UCSD-AML1 (cell line): ENCODE measurements at regions not wholly inside any gene's neighbourhood (a gene's known extent, or its start where the extent isn't known, plus 50 kb on each side); places are given as distances from the start of the nearest gene placed in this dataset.

ENCODE experiments used
- DNase-seq: peaks from one replicate; lab custom pipeline; 2025; ENCODE audit not compliant: unreplicated experiment; lab: John Stamatoyannopoulos, UW

DNA sequence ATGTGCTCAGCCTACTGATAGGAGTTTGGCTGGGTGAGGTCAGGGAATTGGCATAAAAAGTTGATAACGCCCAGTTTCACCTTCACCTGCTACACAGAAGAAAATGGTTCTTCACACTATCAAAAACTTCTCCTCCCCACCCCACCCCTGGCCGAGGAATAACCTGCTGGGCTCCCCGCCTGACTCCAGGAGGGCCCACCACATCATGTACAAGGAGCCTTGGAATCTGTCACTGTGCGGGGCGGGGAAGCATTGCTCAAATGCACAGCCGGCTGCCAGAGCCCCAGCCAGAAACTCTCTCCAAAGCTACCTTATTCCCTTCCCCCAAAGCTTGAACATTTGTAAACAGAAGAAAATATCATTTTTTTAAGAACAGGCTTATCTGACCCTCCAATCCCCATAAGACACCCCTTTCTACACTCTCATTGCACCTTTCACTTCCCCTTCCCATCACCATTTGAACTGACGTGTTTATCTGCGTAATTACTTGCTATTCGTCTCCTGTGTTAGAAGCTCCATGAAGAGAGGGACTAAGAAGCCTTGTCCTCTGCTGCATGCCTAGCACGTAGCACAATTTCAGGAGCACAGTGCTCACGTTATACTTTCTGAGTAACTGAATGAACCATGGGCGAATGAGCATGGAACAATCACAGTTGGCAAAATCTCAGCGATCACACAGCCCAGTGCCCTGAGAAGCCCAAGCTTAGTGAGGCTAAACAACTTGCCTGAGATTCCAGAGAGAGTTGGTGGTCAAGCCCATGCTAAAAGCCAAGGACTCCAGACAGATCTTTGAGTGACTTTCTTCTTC is 82.9 kb downstream of the HES1 start:
- DNase-seq, result no peak

DNA sequence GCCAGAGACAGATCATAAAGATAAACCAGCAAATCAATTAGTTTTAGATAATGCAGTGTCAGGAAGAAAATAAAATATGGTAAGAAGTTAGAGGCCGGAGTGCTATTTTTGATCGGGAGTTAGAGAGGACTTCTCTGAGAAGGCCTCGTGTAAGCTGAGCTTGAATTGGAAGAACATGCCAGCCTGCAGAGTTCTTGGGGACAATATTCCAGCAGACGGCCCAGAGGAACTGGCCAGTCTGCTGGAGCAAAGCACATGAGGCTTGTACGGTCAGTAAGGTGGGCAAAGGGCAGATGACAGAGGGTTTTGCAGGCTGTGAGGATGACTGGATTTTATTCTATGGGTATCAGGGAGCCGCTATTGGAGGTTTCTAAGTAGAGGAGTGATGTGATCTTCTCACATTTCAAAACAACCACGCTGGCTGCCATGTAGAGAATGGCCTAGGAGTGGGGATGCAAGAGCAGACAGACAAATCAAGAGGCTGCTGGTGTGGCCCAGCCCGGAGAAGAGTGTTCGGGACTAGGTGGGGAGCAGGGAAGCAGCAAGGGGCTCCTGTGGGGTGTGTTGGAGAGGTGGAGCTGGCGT is 84.0 kb downstream of the HES1 start:
- no peak for DNase-seq

DNA sequence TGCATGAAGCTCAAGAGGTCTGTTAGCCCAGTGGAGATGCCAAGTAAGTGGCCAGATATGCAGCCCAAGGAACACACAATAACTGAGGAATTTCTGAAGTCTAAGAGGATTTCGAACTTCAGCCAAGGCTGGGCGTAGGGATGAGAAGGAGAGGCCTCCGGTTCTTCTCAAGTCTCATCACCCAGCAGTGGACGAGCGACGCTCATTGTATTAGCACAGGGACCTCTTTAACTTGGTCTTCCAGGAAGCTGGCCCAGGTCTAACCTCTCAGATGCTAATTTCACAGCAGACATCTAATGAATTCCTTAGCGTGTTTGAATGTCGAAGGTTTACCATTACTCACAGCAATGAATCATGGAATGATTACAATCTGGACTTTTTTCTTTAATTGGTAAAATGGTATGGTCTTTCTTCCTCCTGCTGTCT is 85.0 kb downstream of the HES1 start:
- no peak for DNase-seq

DNA sequence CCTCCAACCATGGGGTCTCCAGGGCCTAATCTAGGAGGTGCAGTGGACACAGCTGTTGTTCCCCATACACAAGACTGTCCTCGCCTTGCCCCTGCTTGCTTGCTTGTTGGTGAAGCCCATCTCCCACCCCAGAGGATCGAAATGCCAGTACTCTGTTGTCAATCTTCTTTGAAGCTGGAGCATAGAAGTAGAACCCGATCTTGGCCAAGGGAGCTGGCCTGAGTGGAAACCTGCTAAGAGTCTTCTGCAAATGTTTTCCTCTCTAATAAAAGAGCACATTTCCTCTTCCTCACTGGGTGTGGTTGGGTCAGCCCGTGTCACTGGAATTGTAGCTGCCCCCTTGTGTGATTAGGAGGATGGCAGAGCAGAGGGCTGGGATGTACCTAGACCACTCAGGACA is 85.4 kb downstream of the HES1 start:
- DNase-seq, result no peak

GRCh38 chr3:194223951-194224350 is 88.0 kb downstream of the HES1 start:
- DNase-seq, result peak; percentile 57

GRCh38 chr3:194224471-194225417 is 88.8 kb downstream of the HES1 start:
- DNase-seq, result no peak

DNA sequence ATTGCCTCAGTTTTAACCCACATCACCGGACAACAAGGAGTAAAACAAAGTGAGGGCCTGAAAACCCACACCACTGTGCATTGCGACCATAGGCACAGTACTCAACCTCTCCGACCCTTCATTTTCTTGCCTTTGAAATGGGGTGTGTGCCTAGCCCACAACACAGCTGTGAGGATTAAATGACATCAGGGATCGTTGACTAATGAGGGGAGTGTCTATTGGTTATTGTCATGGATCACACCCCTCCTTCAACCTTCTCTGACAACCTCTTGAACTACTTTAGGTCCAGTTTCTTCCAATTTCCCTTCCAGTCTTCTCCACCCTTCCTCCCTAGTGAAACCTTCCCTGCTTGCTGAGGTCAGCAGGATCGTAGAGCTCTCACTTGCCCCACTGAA is 89.5 kb downstream of the HES1 start:
- no peak for DNase-seq

GRCh38 chr3:194225988-194226663 is 90.2 kb downstream of the HES1 start:
- no peak for DNase-seq

DNA sequence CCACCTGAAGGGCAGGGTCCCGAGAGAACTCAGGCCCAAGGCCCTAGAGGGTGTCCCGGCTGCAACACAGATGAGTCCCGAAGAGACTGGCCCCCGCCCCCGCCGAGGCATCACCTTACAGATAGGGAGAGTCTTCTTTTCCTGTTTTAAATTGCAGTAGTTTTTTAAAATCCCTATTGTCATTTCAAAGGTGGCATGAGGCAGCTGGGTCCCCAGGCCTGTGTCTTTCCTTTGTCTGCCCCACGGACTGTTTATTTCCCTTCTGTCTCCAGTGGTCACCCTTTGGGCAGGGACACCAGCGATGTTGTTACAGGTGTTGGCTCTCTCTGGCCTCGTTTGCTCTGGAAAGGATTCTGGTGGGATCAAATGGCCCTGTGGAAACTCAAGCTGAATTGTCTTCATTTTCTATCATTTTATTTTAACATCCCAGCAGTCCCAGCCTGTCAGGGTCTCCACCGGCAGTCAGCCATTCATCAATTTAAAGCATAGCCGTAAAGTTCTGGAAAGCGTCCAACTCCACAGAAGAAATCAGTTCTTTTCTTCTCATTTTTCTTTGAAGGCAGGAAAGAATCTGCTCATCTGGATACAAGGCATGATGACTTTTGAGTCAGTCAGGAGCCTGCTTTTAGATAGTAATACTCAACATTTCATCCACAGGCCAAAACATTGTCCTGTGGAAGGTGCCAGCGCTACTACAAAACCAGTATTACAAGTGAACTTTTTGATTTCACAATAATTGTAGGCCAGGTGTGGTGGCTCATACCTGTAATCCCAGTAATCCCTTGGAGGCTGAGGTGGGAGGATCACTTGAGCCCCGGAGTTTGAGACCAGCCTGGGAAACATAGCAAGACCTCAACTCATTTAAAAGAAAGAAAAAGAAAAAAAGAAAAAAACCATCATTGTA is 96.2 kb downstream of the HES1 start:
- DNase-seq, result no peak

- DNase-seq, result no peak
These were observed 97.2 kb downstream of the HES1 start for GRCh38 chr3:194233150-194233549.

- DNase-seq, result no peak
These were observed 99.2 kb downstream of the HES1 start for GRCh38 chr3:194235160-194235559.

- DNase-seq, result no peak
These were observed 101.2 kb downstream of the HES1 start for GRCh38 chr3:194237110-194237509.

GRCh38 chr3:194240766-194241165 is 104.8 kb downstream of the HES1 start:
- no peak for DNase-seq

DNA sequence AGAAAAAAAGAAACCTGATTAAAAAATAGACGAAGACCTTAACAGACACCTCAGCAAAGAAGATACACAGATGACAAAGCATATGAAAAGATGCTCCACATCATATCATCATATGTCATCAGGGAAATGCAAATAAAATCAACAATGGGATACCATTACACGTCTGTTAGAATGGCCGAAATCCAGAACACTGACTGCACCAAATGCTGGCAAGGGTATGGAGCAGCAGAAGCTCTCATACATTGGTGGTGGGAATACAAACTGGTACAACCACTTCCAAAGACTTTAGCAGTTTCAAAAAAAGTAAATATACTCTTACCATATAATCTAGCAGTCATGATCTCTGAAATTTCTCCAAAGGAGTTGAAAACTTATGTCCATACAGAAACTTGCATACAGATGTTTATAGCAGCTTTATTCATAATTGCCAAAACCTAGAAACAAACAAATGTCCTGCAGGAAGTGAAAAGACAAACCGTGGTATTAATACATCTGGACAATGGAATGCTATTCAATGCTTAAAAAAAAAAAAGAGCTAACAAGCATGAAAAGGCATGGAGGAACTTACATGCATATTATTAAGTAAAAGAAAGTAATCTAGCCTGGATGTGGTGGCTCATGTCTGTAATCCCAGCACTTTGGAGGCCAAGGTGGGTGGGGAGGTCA is 107.4 kb downstream of the HES1 start:
- no peak for DNase-seq

GRCh38 chr3:194244167-194244566 is 107.0 kb downstream of the CPN2 start:
- no peak for DNase-seq

DNA sequence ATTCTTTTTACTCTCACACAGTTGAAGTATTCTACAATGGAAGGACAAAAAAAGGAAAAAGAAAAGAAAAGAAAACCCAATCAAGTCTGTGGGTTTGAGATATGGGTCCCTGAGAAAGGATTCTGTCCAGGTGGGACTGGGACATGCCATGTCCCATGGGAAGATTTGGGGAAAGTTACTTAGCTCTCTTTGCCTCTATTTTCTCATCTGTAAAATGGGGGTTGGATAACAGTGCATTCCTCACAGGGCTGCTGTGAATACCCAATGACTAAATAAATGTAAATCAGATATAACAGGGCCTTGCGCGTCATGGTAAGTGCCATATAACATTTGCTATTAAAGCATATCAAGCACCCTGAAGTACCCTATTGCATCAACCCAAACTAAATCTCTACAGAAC is 105.7 kb downstream of the CPN2 start:
- DNase-seq, result no peak

DNA sequence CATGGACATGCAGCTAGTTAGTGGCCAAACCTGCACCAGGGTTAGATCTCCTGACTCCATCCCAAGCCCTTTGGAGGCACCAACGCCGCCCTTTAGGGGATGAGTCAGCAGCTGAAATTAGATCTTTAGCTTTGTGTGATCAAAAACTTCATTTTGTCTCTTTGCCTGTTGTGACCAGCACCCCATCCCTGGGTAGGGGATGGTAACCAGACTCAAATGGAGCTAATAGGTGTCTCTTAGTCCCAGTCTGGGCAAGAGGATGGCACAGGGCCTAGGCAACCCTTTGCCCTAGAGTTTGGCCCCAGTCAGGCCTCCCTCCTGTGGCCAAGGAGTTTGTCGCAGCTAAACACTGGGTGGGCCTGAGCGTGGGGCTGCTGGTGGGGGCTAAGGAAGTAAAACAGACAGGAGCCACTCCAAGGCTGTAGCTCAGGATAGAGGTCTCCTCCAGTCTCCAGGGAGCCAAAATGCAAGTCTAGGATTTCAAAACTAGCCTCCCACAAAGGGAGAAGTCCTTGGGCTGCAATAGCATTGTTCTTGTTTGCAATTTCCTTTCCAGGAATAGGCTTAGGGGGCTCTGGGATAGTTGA is 105.1 kb downstream of the CPN2 start:
- no peak for DNase-seq

DNA sequence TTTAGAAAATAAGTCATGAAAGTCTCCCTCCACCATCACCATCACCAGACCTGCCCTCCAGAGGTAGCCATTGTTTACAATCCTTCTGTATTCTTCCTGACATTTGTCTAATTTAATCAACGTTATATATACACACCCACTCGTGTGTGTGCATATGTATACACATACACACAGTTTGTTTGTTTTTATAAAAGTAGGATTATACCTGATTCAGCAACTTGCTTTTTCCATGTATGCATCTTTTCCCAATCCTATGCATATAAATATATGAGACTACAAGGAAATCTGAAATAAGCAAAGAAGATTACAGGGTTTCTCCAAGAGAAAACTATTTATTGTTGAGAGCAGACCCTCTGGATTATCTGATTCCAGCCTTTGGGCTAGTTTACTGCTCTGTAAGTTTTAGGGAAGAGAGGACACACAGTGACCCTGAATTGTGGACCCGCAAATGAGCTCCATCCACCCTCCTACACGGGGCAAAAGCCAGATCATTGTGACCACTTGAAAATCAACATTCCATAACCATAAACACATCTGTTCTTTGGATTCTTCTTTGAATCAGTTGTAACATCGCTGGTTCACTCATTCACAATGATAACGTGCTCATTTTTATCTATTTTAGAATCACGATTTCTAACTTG is 104.3 kb downstream of the CPN2 start:
- DNase-seq, result no peak

DNA sequence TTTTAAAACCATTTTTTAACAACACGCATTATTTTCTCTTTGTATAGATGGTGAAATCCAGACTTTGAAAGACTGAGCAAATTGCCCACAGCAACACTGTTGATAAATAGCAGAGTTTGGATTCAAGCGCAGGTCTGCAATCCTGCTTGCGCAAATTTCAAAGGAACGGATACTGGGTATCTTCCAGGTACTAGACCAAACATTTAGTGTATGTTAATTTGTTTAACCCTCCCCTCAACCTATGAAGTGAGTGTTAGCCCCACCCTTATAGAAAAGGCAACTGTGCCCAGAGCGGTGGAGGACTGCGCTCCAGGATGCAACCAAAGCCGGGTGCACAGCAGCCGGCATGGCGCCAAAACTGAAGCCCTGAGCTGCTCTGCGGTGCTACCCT is 103.8 kb downstream of the CPN2 start:
- DNase-seq, result no peak
